ENCODE measurements at regions not wholly inside any gene's neighbourhood (a gene's known extent, or its start where the extent isn't known, plus 50 kb on each side); places are given as distances from the start of the nearest gene placed in this dataset.

- Histone ChIP-seq H3K27me3 (ENCODE audit: control insufficient read depth, insufficient read depth, low read length) (no peaks in the 10 kb centered on the region), H3K9ac (ENCODE audit: low read depth, low read length) (no peak overlapping the region)
Observed at GRCh38 chr2:129247751-129248150, 731.7 kb upstream of the RAB6C start.

GRCh38 chr2:129248198-129248597, 731.3 kb upstream of the RAB6C start:
- H3K4me3 ChIP-seq (ENCODE audit: low read depth, low read length) = no peak overlapping the region
- no peak overlapping the region for H3K9ac ChIP-seq (ENCODE audit: low read depth, low read length)
- H3K36me3 ChIP-seq (ENCODE audit: control insufficient read depth, insufficient read depth, low read length) = no peaks in the 10 kb centered on the region
- no peaks in the 10 kb centered on the region for H3K9me3 ChIP-seq (ENCODE audit: control insufficient read depth, insufficient read depth, low read length)
- no peaks in the 10 kb centered on the region for H3K4me1 ChIP-seq (ENCODE audit: control insufficient read depth, insufficient read depth, low read length)
- H3K27me3 ChIP-seq (ENCODE audit: control insufficient read depth, insufficient read depth, low read length) = no peaks in the 10 kb centered on the region

More at GRCh38 chr2:129247751-129248150, 731.7 kb upstream of the RAB6C start:
- H3K36me3 ChIP-seq (ENCODE audit: control insufficient read depth, insufficient read depth, low read length) = no peaks in the 10 kb centered on the region
- H3K4me1 ChIP-seq (ENCODE audit: control insufficient read depth, insufficient read depth, low read length) = no peaks in the 10 kb centered on the region
- H3K4me3 ChIP-seq (ENCODE audit: low read depth, low read length) = no peak overlapping the region
- H3K9me3 ChIP-seq (ENCODE audit: control insufficient read depth, insufficient read depth, low read length) = no peaks in the 10 kb centered on the region

GRCh38 chr2:129252781-129253460, 726.5 kb upstream of the RAB6C start:
- Histone ChIP-seq H3K9ac (ENCODE audit: low read depth, low read length) (no peak overlapping the region), H3K36me3 (ENCODE audit: control insufficient read depth, insufficient read depth, low read length) (no peaks in the 10 kb centered on the region), H3K9me3 (ENCODE audit: control insufficient read depth, insufficient read depth, low read length) (no peaks in the 10 kb centered on the region), H3K4me3 (ENCODE audit: low read depth, low read length) (no peak overlapping the region), H3K4me1 (ENCODE audit: control insufficient read depth, insufficient read depth, low read length) (no peaks in the 10 kb centered on the region), H3K27me3 (ENCODE audit: control insufficient read depth, insufficient read depth, low read length) (no peaks in the 10 kb centered on the region)

GRCh38 chr2:129253461-129253812, 726.0 kb upstream of the RAB6C start:
- Histone ChIP-seq H3K27me3 (ENCODE audit: control insufficient read depth, insufficient read depth, low read length) (no peaks in the 10 kb centered on the region), H3K36me3 (ENCODE audit: control insufficient read depth, insufficient read depth, low read length) (no peaks in the 10 kb centered on the region), H3K9me3 (ENCODE audit: control insufficient read depth, insufficient read depth, low read length) (no peaks in the 10 kb centered on the region), H3K4me3 (ENCODE audit: low read depth, low read length) (no peak overlapping the region), H3K4me1 (ENCODE audit: control insufficient read depth, insufficient read depth, low read length) (no peaks in the 10 kb centered on the region), H3K9ac (ENCODE audit: low read depth, low read length) (no peak overlapping the region)

GRCh38 chr2:129254718-129255117, 724.7 kb upstream of the RAB6C start:
- no peaks in the 10 kb centered on the region for H3K27me3 ChIP-seq (ENCODE audit: control insufficient read depth, insufficient read depth, low read length)
- H3K9ac ChIP-seq (ENCODE audit: low read depth, low read length) = no peak overlapping the region
- H3K9me3 ChIP-seq (ENCODE audit: control insufficient read depth, insufficient read depth, low read length) = no peaks in the 10 kb centered on the region
- H3K4me1 ChIP-seq (ENCODE audit: control insufficient read depth, insufficient read depth, low read length) = no peaks in the 10 kb centered on the region
- H3K36me3 ChIP-seq (ENCODE audit: control insufficient read depth, insufficient read depth, low read length) = no peaks in the 10 kb centered on the region
- no peak overlapping the region for H3K4me3 ChIP-seq (ENCODE audit: low read depth, low read length)

GRCh38 chr2:129255610-129256313, 723.7 kb upstream of the RAB6C start:
- no peaks in the 10 kb centered on the region for H3K9me3 ChIP-seq (ENCODE audit: control insufficient read depth, insufficient read depth, low read length)
- no peaks in the 10 kb centered on the region for H3K27me3 ChIP-seq (ENCODE audit: control insufficient read depth, insufficient read depth, low read length)
- no peak overlapping the region for H3K9ac ChIP-seq (ENCODE audit: low read depth, low read length)
- H3K36me3 ChIP-seq (ENCODE audit: control insufficient read depth, insufficient read depth, low read length) = no peaks in the 10 kb centered on the region
- no peaks in the 10 kb centered on the region for H3K4me1 ChIP-seq (ENCODE audit: control insufficient read depth, insufficient read depth, low read length)
- H3K4me3 ChIP-seq (ENCODE audit: low read depth, low read length) = no peak overlapping the region

GRCh38 chr2:129256642-129257041, 722.8 kb upstream of the RAB6C start:
- Histone ChIP-seq H3K9me3 (ENCODE audit: control insufficient read depth, insufficient read depth, low read length) (no peaks in the 10 kb centered on the region), H3K27me3 (ENCODE audit: control insufficient read depth, insufficient read depth, low read length) (no peaks in the 10 kb centered on the region), H3K36me3 (ENCODE audit: control insufficient read depth, insufficient read depth, low read length) (no peaks in the 10 kb centered on the region), H3K4me1 (ENCODE audit: control insufficient read depth, insufficient read depth, low read length) (no peaks in the 10 kb centered on the region), H3K4me3 (ENCODE audit: low read depth, low read length) (no peak overlapping the region), H3K9ac (ENCODE audit: low read depth, low read length) (no peak overlapping the region)

- Histone ChIP-seq H3K36me3 (ENCODE audit: control insufficient read depth, insufficient read depth, low read length) (no peaks in the 10 kb centered on the region), H3K9ac (ENCODE audit: low read depth, low read length) (no peak overlapping the region), H3K27me3 (ENCODE audit: control insufficient read depth, insufficient read depth, low read length) (no peaks in the 10 kb centered on the region), H3K9me3 (ENCODE audit: control insufficient read depth, insufficient read depth, low read length) (no peaks in the 10 kb centered on the region), H3K4me1 (ENCODE audit: control insufficient read depth, insufficient read depth, low read length) (no peaks in the 10 kb centered on the region), H3K4me3 (ENCODE audit: low read depth, low read length) (no peak overlapping the region)
Observed at GRCh38 chr2:129262934-129263333, 716.5 kb upstream of the RAB6C start.

GRCh38 chr2:129263939-129264338, 715.5 kb upstream of the RAB6C start:
- H3K9ac ChIP-seq (ENCODE audit: low read depth, low read length) = no peak overlapping the region
- H3K27me3 ChIP-seq (ENCODE audit: control insufficient read depth, insufficient read depth, low read length) = no peaks in the 10 kb centered on the region
- no peaks in the 10 kb centered on the region for H3K36me3 ChIP-seq (ENCODE audit: control insufficient read depth, insufficient read depth, low read length)
- no peaks in the 10 kb centered on the region for H3K9me3 ChIP-seq (ENCODE audit: control insufficient read depth, insufficient read depth, low read length)
- H3K4me1 ChIP-seq (ENCODE audit: control insufficient read depth, insufficient read depth, low read length) = no peaks in the 10 kb centered on the region
- H3K4me3 ChIP-seq (ENCODE audit: low read depth, low read length) = no peak overlapping the region

- Histone ChIP-seq H3K9ac (ENCODE audit: low read depth, low read length) (no peak overlapping the region), H3K36me3 (ENCODE audit: control insufficient read depth, insufficient read depth, low read length) (no peaks in the 10 kb centered on the region), H3K4me1 (ENCODE audit: control insufficient read depth, insufficient read depth, low read length) (no peaks in the 10 kb centered on the region), H3K9me3 (ENCODE audit: control insufficient read depth, insufficient read depth, low read length) (no peaks in the 10 kb centered on the region), H3K27me3 (ENCODE audit: control insufficient read depth, insufficient read depth, low read length) (no peaks in the 10 kb centered on the region), H3K4me3 (ENCODE audit: low read depth, low read length) (no peak overlapping the region)
Observed at GRCh38 chr2:129267559-129267958, 711.9 kb upstream of the RAB6C start.

- H3K4me1 ChIP-seq (ENCODE audit: control insufficient read depth, insufficient read depth, low read length) = no peaks in the 10 kb centered on the region
- H3K9ac ChIP-seq (ENCODE audit: low read depth, low read length) = no peak overlapping the region
- H3K4me3 ChIP-seq (ENCODE audit: low read depth, low read length) = no peak overlapping the region
- H3K36me3 ChIP-seq (ENCODE audit: control insufficient read depth, insufficient read depth, low read length) = no peaks in the 10 kb centered on the region
- no peaks in the 10 kb centered on the region for H3K9me3 ChIP-seq (ENCODE audit: control insufficient read depth, insufficient read depth, low read length)
- H3K27me3 ChIP-seq (ENCODE audit: control insufficient read depth, insufficient read depth, low read length) = no peaks in the 10 kb centered on the region
Observed at GRCh38 chr2:129273266-129274037, 706.0 kb upstream of the RAB6C start.

GRCh38 chr2:129274038-129274415, 705.4 kb upstream of the RAB6C start:
- no peaks in the 10 kb centered on the region for H3K36me3 ChIP-seq (ENCODE audit: control insufficient read depth, insufficient read depth, low read length)
- H3K4me3 ChIP-seq (ENCODE audit: low read depth, low read length) = no peak overlapping the region
- no peak overlapping the region for H3K9ac ChIP-seq (ENCODE audit: low read depth, low read length)
- no peaks in the 10 kb centered on the region for H3K27me3 ChIP-seq (ENCODE audit: control insufficient read depth, insufficient read depth, low read length)
- H3K9me3 ChIP-seq (ENCODE audit: control insufficient read depth, insufficient read depth, low read length) = no peaks in the 10 kb centered on the region
- no peaks in the 10 kb centered on the region for H3K4me1 ChIP-seq (ENCODE audit: control insufficient read depth, insufficient read depth, low read length)
